ENCODE measurements at regions not wholly inside any gene's neighbourhood (a gene's known extent, or its start where the extent isn't known, plus 50 kb on each side); places are given as distances from the start of the nearest gene placed in this dataset.

DNA sequence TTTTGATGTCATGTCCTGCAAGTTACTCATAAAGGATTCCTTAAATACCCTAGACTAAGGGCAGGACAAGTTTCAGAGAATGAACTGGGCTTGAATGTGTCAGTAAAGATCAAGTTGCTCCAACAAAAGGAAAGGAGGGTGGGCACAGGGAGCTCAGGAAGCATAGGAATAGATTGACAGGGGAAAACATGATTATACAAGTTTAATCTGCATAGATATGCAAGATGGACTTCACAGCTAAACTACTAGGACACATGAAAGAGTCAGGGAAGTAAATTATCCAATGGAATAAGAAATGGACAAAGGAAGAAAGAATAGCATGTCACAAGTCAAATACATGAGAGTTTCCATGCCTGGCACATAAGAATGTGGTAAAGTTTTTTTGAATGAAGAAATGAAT, 203.9 kb upstream of the SAMSN1 start:
- Histone ChIP-seq H3K4me3 (replicated peaks; ENCODE audit: low read depth, low read length) (no peak overlapping the region), H3K27me3 (replicated peaks; ENCODE audit: control insufficient read depth, insufficient read depth, low read length) (no peaks in the 10 kb centered on the region), H3K36me3 (ENCODE audit: control insufficient read depth, insufficient read depth, low read length) (no peaks in the 10 kb centered on the region)
- DNase-seq (ENCODE audit: extremely low read depth, insufficient read length): no peak
- TF ChIP-seq, protein P1, sequence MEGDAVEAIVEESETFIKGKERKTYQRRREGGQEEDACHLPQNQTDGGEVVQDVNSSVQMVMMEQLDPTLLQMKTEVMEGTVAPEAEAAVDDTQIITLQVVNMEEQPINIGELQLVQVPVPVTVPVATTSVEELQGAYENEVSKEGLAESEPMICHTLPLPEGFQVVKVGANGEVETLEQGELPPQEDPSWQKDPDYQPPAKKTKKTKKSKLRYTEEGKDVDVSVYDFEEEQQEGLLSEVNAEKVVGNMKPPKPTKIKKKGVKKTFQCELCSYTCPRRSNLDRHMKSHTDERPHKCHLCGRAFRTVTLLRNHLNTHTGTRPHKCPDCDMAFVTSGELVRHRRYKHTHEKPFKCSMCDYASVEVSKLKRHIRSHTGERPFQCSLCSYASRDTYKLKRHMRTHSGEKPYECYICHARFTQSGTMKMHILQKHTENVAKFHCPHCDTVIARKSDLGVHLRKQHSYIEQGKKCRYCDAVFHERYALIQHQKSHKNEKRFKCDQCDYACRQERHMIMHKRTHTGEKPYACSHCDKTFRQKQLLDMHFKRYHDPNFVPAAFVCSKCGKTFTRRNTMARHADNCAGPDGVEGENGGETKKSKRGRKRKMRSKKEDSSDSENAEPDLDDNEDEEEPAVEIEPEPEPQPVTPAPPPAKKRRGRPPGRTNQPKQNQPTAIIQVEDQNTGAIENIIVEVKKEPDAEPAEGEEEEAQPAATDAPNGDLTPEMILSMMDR (IDR thresholded peaks at IDR 0.05; ENCODE audit: insufficient read depth, low read length, poor library complexity, severe bottlenecking): no peak

DNA sequence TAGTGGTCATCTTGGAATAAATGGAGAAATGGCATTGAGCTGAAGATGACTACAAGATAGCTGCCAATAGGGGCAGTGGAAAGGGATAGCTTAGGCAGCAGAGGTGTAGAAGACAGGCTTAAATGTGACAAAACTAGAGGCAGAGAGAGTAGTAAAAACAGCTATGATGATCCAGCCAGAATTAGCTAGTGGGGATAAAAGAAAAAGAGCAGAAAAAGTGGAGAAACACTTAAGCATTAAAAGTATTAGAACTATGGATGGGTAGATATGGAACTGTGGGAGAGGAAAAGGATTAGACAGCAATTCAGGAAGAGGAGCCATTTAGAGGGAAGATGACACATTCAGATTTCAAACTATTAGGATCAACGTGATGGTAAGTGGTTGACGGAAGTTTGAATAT, 202.5 kb upstream of the SAMSN1 start:
- TF ChIP-seq, protein P1 (IDR thresholded peaks at IDR 0.05; ENCODE audit: insufficient read depth, low read length, poor library complexity, severe bottlenecking): no peak
- DNase-seq (ENCODE audit: extremely low read depth, insufficient read length): no peak
- Histone ChIP-seq H3K4me3 (replicated peaks; ENCODE audit: low read depth, low read length) (no peak overlapping the region), H3K36me3 (ENCODE audit: control insufficient read depth, insufficient read depth, low read length) (no peaks in the 10 kb centered on the region), H3K27me3 (replicated peaks; ENCODE audit: control insufficient read depth, insufficient read depth, low read length) (no peaks in the 10 kb centered on the region)

DNA sequence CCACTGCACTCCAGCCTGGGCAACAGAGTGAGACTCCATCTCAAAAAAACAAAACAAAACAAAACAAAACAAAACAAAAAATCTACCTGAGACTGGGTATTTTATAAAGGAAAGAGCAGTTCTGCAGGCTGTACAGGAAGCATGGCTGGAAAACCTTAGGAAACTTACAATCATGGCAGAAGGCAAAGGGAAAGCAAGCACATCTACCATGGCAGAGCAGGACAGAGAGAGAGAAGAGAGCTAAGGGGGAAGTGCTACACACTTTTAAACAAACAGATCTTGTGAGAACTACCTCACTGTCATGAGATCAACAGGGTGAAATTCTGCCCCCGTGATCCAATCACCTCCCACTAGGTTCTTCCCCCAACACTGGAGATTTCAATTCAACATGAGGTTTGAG, 198.3 kb upstream of the SAMSN1 start:
- Histone ChIP-seq H3K36me3 (ENCODE audit: control insufficient read depth, insufficient read depth, low read length) (no peaks in the 10 kb centered on the region), H3K4me3 (replicated peaks; ENCODE audit: low read depth, low read length) (no peak overlapping the region), H3K27me3 (replicated peaks; ENCODE audit: control insufficient read depth, insufficient read depth, low read length) (no peaks in the 10 kb centered on the region)
- TF ChIP-seq, protein P1 (IDR thresholded peaks at IDR 0.05; ENCODE audit: insufficient read depth, low read length, poor library complexity, severe bottlenecking): no peak
- no peak for DNase-seq (ENCODE audit: extremely low read depth, insufficient read length)

DNA sequence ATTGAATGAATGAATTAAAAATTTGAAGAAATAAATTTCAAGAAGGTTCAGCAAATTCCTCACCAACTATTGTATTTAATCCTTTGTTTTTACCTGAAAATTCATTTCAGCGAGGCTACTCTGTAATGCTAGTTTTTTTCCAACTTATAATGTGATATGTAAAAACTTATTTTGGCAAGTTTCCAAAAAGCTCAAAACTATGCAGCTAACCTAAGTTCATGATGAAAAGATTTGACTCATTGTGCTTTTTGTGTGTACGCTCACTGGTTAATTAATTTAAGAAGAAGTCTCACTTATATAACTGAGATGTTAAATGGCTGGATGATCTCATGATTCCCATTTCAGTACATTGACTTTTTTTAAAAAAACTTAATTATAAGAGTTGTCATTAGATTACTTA, 196.0 kb upstream of the SAMSN1 start:
- H3K36me3 ChIP-seq (ENCODE audit: control insufficient read depth, insufficient read depth, low read length): no peaks in the 10 kb centered on the region
- H3K27me3 ChIP-seq (replicated peaks; ENCODE audit: control insufficient read depth, insufficient read depth, low read length): no peaks in the 10 kb centered on the region
- DNase-seq (ENCODE audit: extremely low read depth, insufficient read length): no peak
- TF ChIP-seq, protein P1 (IDR thresholded peaks at IDR 0.05; ENCODE audit: insufficient read depth, low read length, poor library complexity, severe bottlenecking): no peak
- no peak overlapping the region for H3K4me3 ChIP-seq (replicated peaks; ENCODE audit: low read depth, low read length)

DNA sequence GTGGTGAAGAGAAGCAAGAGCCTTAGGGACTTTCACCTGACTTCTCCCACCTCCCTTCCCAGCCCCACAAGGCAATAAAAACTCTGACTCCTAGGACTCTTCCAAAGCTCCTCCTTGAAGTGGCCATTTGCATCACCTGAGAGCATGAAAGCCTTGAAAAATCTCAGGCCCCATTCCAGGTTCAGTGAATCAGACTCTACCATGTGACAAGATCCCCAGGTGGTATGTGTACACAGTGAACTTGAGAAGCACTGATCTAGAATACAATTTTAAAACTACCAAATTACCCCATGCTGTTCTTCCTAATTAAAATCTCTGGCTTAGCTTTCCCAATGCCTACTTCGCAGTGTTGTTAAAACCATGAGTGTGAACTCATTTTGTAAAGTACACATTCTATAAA, 195.1 kb upstream of the SAMSN1 start:
- TF ChIP-seq, protein P1 (IDR thresholded peaks at IDR 0.05; ENCODE audit: insufficient read depth, low read length, poor library complexity, severe bottlenecking): no peak
- no peaks in the 10 kb centered on the region for H3K36me3 ChIP-seq (ENCODE audit: control insufficient read depth, insufficient read depth, low read length)
- DNase-seq (ENCODE audit: extremely low read depth, insufficient read length): no peak

DNA sequence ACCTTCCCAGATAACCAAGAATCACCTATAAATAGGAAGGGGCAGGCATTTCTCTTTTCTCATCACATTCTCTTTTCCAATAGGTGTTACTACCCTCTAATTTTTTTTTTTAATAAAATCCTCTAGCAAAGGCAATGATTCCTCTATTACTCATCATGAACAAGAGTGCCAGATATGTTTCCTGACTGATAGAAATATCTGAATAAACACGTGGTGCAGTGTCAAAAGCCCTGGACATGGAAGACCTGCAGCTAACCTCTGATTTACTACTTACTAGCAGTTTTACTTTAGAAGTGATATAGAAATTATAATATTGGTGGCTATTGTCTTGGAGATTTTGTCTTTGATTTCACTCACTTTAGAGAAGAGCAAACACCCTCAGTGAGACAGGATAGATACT, 194.6 kb upstream of the SAMSN1 start:
- TF ChIP-seq, protein P1 (IDR thresholded peaks at IDR 0.05; ENCODE audit: insufficient read depth, low read length, poor library complexity, severe bottlenecking): no peak
- no peaks in the 10 kb centered on the region for H3K27me3 ChIP-seq (replicated peaks; ENCODE audit: control insufficient read depth, insufficient read depth, low read length)
- H3K4me3 ChIP-seq (replicated peaks; ENCODE audit: low read depth, low read length): no peak overlapping the region
- H3K36me3 ChIP-seq (ENCODE audit: control insufficient read depth, insufficient read depth, low read length): no peaks in the 10 kb centered on the region
- DNase-seq (ENCODE audit: extremely low read depth, insufficient read length): no peak

More for the DNA sequence above, 195.1 kb upstream of the SAMSN1 start:
- Histone ChIP-seq H3K4me3 (replicated peaks; ENCODE audit: low read depth, low read length) (no peak overlapping the region), H3K27me3 (replicated peaks; ENCODE audit: control insufficient read depth, insufficient read depth, low read length) (no peaks in the 10 kb centered on the region)

Data from GM06990 (cell line).